A549 (cell line): ENCODE measurements at regions not wholly inside any gene's neighbourhood (a gene's known extent, or its start where the extent isn't known, plus 50 kb on each side); places are given as distances from the start of the nearest gene placed in this dataset.
"Not testable (repeated sequence)": the region's sequence is repeated elsewhere in the genome, so short reads cannot be mapped to it uniquely, and the experiment has no call there.

Experiments used
- ATAC-seq, 2 experiments: fragments of 200-7000 bp in 1 of 2; fragments of >200 bp in 1 of 2; cut with Nextera tagmentation in 1 of 2; cut with Tn5 transposase in 1 of 2; 3 replicates each; pipeline versions ENCODE4 v1.8.0 to v1.9.1; 2018 to 2020; ENCODE audit warnings: mild to moderate bottlenecking in 1 of 2, moderate library complexity in 1 of 2
- CTCF ChIA-PET: fragments of 300-600 bp; sonication (Branson Sonifier 250); formaldehyde crosslinking; extraction: SDS; loops from one replicate; lab custom pipeline; 2021; ENCODE audit warnings: antibody characterized with exemption, inconsistent platforms; lab: Yijun Ruan, JAX
- POLR2A ChIA-PET: fragments of 350-600 bp; formaldehyde crosslinking; extraction: SDS; loops from one replicate; lab custom pipeline; 2021; ENCODE audit warnings: antibody characterized with exemption, inconsistent platforms; lab: Yijun Ruan, JAX
- DNase-seq, 2 experiments: peaks; one replicate each; pipeline versions ENCODE4 v3.0.0 to v3.0.0-alpha.2; 2011 to 2016; ENCODE audit warnings: low read depth in 1 of 2, low spot score in 1 of 2
- FAIRE-seq: peaks from 2 replicates; lab custom pipeline; 2011; peaks lifted over from hg19 to GRCh38; lab: Jason Lieb, UNC
- H3K27ac ChIP-seq, 2 experiments: fragments of >200 bp; sonication (Bioruptor Twin); formaldehyde crosslinking; 3 replicates each; pipeline ENCODE4 v1.5.1; 2016 to 2017
- H3K4me1 ChIP-seq: fragments of >200 bp; sonication (Bioruptor Twin); formaldehyde crosslinking; 3 replicates; pipeline ENCODE4 v1.6.1; 2016
- H3K4me2 ChIP-seq: fragments of >200 bp; sonication (Bioruptor Twin); formaldehyde crosslinking; 3 replicates; pipeline ENCODE4 v1.6.1; 2016
- H3K4me3 ChIP-seq: fragments of >200 bp; sonication (Bioruptor Twin); formaldehyde crosslinking; 3 replicates; pipeline ENCODE4 v1.5.1; 2016
- H3K9me3 ChIP-seq: fragments of >200 bp; sonication (Bioruptor Twin); formaldehyde crosslinking; 3 replicates; pipeline ENCODE4 v1.6.1; 2016
- BHLHE40 ChIP-seq: IDR thresholded peaks from 2 replicates; pipeline ENCODE4 v1.6.1; 2012; ENCODE audit warnings: low read depth, low read length, inconsistent platforms
- CHD2 ChIP-seq: fragments of 150-350 bp; IDR thresholded peaks from 2 replicates; pipeline ENCODE4 v1.6.1; 2014; ENCODE audit warnings: low read length; ENCODE audit not compliant: partially characterized antibody
- CHD4 ChIP-seq: fragments of 200-600 bp; sonication (generic); IDR thresholded peaks from 2 replicates; pipeline ENCODE4 v1.6.1; 2016; ENCODE audit warnings: antibody characterized with exemption, mild to moderate bottlenecking, borderline replicate concordance
- E2F6 ChIP-seq: IDR thresholded peaks from 2 replicates; pipeline ENCODE4 v1.6.1; 2012; ENCODE audit warnings: low read depth, borderline replicate concordance
- EP300 ChIP-seq, 2 experiments: fragments of >200 bp; sonication (Bioruptor Twin); formaldehyde crosslinking; IDR thresholded peaks; 2 replicates in 1 of 2; 3 replicates in 1 of 2; pipeline ENCODE4 v1.6.1; 2016 to 2017
- ESRRA ChIP-seq: fragments of 150-350 bp; IDR thresholded peaks from 2 replicates; pipeline ENCODE4 v1.6.1; 2014; ENCODE audit warnings: mild to moderate bottlenecking, low read length, borderline replicate concordance
- FOSB ChIP-seq: fragments of 250-450 bp; sonication (Bioruptor Pico); IDR thresholded peaks from 2 replicates; pipeline ENCODE4 v1.5.0; 2020; ENCODE audit warnings: mild to moderate bottlenecking, moderate library complexity
- HEYL ChIP-seq: fragments of 250-450 bp; sonication (Bioruptor Pico); IDR thresholded peaks from 2 replicates; pipeline ENCODE4 v1.8.0; 2021; ENCODE audit warnings: mild to moderate bottlenecking, moderate library complexity
- KDM5A ChIP-seq: fragments of 200-600 bp; sonication (generic); IDR thresholded peaks from 2 replicates; pipeline ENCODE4 v1.6.1; 2016; ENCODE audit warnings: antibody characterized with exemption, mild to moderate bottlenecking
- NFE2L2 ChIP-seq: fragments of 150-350 bp; conservative IDR thresholded peaks from 2 replicates; pipeline ENCODE4 v1.6.1; 2014; ENCODE audit warnings: low read length
- POLR2A ChIP-seq: IDR thresholded peaks from 2 replicates; pipeline ENCODE4 v1.6.1; 2012; ENCODE audit warnings: mild to moderate bottlenecking, low read length
- POLR2AphosphoS2 ChIP-seq: conservative IDR thresholded peaks from 2 replicates; pipeline ENCODE4 v1.6.1; 2012; ENCODE audit warnings: low read length, improper control_type of control experiment, inconsistent platforms
- RFX5 ChIP-seq: fragments of 450-650 bp; IDR thresholded peaks from 2 replicates; pipeline ENCODE4 v1.7.1; 2014; ENCODE audit warnings: antibody characterized with exemption, mild to moderate bottlenecking, moderate library complexity
- RNF2 ChIP-seq: fragments of 200-600 bp; sonication (generic); IDR thresholded peaks from 2 replicates; pipeline ENCODE4 v1.6.1; 2016; ENCODE audit warnings: low read depth, mild to moderate bottlenecking, antibody characterized with exemption, moderate library complexity, borderline replicate concordance
- SREBF2 ChIP-seq: fragments of 450-650 bp; IDR thresholded peaks from 2 replicates; pipeline ENCODE4 v1.6.1; 2014; ENCODE audit warnings: mild to moderate bottlenecking, moderate library complexity
- ZSCAN20 ChIP-seq: fragments of 250-450 bp; sonication (Bioruptor Pico); IDR thresholded peaks from 2 replicates; pipeline ENCODE4 v1.8.0; 2022; ENCODE audit warnings: mild to moderate bottlenecking, moderate library complexity
- WGBS: methylation state at CpG from one replicate; pipeline ENCODE4 v1.1.6; 2017; ENCODE audit errors: missing lambda C conversion rate; 5-methylcytosine and 5-hydroxymethylcytosine counted together
- TF ChIP-seq, protein P1 (sequence below): IDR thresholded peaks from 2 replicates; pipeline ENCODE4 v1.6.1; 2012
- TF ChIP-seq, protein P2 (sequence below): fragments of >200 bp; sonication (Bioruptor Twin); formaldehyde crosslinking; IDR thresholded peaks from 2 replicates; pipeline ENCODE4 v1.6.1; 2016
- TF ChIP-seq, protein P3 (sequence below): fragments of 150-350 bp; IDR thresholded peaks from 2 replicates; pipeline ENCODE4 v1.6.1; 2014; ENCODE audit warnings: low read depth, mild to moderate bottlenecking, low read length
- TF ChIP-seq, protein P4 (sequence below): fragments of >200 bp; sonication (Bioruptor Twin); formaldehyde crosslinking; IDR thresholded peaks from 3 replicates; pipeline ENCODE4 v1.5.1; 2016
- TF ChIP-seq, protein P5 (sequence below): fragments of 250-450 bp; sonication (Bioruptor Pico); IDR thresholded peaks from 2 replicates; pipeline ENCODE4 v1.5.0; 2020; ENCODE audit warnings: low read depth, mild to moderate bottlenecking, moderate library complexity

GRCh38 chr9:101925498-101925897 lies 187.1 kb upstream of the GRIN3A start:
- TF ChIP-seq CHD4 = no peak
- TF ChIP-seq CHD2 = no peak
- TF ChIP-seq RFX5 = no peak
- TF ChIP-seq E2F6 = no peak
- TF ChIP-seq, protein P1, sequence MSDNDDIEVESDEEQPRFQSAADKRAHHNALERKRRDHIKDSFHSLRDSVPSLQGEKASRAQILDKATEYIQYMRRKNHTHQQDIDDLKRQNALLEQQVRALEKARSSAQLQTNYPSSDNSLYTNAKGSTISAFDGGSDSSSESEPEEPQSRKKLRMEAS = no peak
- TF ChIP-seq BHLHE40 = no peak
- no peak for TF ChIP-seq HEYL (CRISPR knock-in tag)
- TF ChIP-seq, protein P2, sequence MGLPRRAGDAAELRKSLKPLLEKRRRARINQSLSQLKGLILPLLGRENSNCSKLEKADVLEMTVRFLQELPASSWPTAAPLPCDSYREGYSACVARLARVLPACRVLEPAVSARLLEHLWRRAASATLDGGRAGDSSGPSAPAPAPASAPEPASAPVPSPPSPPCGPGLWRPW = no peak
- TF ChIP-seq KDM5A = no peak
- TF ChIP-seq FOSB (CRISPR knock-in tag) = no peak
- TF ChIP-seq SREBF2 = no peak
- TF ChIP-seq, protein P3, sequence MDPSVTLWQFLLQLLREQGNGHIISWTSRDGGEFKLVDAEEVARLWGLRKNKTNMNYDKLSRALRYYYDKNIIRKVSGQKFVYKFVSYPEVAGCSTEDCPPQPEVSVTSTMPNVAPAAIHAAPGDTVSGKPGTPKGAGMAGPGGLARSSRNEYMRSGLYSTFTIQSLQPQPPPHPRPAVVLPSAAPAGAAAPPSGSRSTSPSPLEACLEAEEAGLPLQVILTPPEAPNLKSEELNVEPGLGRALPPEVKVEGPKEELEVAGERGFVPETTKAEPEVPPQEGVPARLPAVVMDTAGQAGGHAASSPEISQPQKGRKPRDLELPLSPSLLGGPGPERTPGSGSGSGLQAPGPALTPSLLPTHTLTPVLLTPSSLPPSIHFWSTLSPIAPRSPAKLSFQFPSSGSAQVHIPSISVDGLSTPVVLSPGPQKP = no peak
- TF ChIP-seq, protein P4, sequence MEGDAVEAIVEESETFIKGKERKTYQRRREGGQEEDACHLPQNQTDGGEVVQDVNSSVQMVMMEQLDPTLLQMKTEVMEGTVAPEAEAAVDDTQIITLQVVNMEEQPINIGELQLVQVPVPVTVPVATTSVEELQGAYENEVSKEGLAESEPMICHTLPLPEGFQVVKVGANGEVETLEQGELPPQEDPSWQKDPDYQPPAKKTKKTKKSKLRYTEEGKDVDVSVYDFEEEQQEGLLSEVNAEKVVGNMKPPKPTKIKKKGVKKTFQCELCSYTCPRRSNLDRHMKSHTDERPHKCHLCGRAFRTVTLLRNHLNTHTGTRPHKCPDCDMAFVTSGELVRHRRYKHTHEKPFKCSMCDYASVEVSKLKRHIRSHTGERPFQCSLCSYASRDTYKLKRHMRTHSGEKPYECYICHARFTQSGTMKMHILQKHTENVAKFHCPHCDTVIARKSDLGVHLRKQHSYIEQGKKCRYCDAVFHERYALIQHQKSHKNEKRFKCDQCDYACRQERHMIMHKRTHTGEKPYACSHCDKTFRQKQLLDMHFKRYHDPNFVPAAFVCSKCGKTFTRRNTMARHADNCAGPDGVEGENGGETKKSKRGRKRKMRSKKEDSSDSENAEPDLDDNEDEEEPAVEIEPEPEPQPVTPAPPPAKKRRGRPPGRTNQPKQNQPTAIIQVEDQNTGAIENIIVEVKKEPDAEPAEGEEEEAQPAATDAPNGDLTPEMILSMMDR = no peak
- no peak for TF ChIP-seq RNF2
- TF ChIP-seq NFE2L2 = no peak
- no peak for TF ChIP-seq POLR2A
- Histone ChIP-seq H3K9me3 (no peaks in the 10 kb centered on the region), H3K4me1 (no peaks in the 10 kb centered on the region), H3K4me3 (no peak overlapping the region), H3K4me2 (no peak overlapping the region), H3K27ac (no peak overlapping the region)
- ATAC-seq (no peak), FAIRE-seq (peak; percentile 7), DNase-seq (no peak)
- POLR2A ChIA-PET = no interaction called here
- CTCF ChIA-PET = no interaction called here

DNA sequence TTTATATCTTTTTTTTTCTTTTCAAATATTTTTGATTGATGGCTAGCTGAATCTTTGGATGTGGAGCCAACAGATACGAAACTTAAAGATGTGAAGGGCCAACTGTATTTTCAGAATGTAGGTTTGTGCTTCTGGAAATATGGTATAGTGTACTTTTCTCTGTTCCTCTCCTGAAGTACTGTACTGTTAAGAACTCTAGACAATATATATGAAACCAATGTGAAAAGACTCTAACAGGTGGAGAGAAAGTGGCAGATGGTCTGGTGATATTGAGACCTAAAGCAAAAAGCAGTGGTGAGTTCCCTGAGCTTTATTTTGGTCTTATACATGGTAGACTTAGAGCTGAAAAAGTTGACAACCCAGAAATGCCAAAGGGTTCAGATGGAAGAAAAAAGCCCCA lies 185.0 kb upstream of the GRIN3A start:
- DNase-seq = no peak
- ChIA-PET POLR2A (no interaction called here), CTCF (no interaction called here)
- no peak overlapping the region for H3K4me2 ChIP-seq
- H3K27ac ChIP-seq = no peak overlapping the region
- TF ChIP-seq, protein P5, sequence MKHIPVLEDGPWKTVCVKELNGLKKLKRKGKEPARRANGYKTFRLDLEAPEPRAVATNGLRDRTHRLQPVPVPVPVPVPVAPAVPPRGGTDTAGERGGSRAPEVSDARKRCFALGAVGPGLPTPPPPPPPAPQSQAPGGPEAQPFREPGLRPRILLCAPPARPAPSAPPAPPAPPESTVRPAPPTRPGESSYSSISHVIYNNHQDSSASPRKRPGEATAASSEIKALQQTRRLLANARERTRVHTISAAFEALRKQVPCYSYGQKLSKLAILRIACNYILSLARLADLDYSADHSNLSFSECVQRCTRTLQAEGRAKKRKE (CRISPR knock-in tag) = no peak
- TF ChIP-seq ESRRA = no peak
- TF ChIP-seq ZSCAN20 (CRISPR knock-in tag) = no peak
- TF ChIP-seq, protein P4 = no peak
- no peak for TF ChIP-seq POLR2AphosphoS2
- TF ChIP-seq EP300 (IDR thresholded peaks at IDR 0.05) = no peak
- TF ChIP-seq NFE2L2 = no peak
- H3K4me3 ChIP-seq = no peak overlapping the region
- no peak for FAIRE-seq
- no peaks in the 10 kb centered on the region for H3K9me3 ChIP-seq
- 6% methylated on average over 1 of the region's 1 CpG for WGBS
- no peaks in the 10 kb centered on the region for H3K4me1 ChIP-seq
- no peak for ATAC-seq

DNA sequence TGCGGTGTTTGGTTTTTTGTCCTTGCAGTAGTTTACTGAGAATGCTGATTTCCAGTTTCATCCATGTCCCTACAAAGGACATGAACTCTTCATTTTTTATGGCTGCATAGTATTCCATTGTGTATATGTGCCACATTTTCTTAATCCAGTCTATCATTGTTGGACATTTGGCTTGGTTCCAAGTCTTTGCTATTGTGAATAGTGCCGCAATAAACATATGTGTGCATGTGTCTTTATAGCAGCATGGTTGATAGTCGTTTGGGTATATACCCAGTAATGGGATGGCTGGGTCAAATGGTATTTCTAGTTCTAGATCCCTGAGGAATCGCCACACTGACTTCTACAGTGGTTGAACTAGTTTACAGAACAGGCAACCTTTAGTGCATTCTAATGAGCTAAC lies 178.5 kb upstream of the GRIN3A start:
- WGBS = 38% methylated on average over 2 of the region's 4 CpGs
- H3K4me3 ChIP-seq, DNase-seq, H3K4me1 ChIP-seq, H3K4me2 ChIP-seq, FAIRE-seq, H3K27ac ChIP-seq, H3K9me3 ChIP-seq, CTCF ChIA-PET, POLR2A ChIA-PET, ATAC-seq: not testable (repeated sequence)
